ENCODE measurements at regions not wholly inside any gene's neighbourhood (a gene's known extent, or its start where the extent isn't known, plus 50 kb on each side); places are given as distances from the start of the nearest gene placed in this dataset.

GRCh38 chr18:73948084-73948483, 199.6 kb downstream of the FBXO15 start:
- 47 to 61% methylated on average over 4 of the region's 4 CpGs for WGBS, 2 donors

GRCh38 chr18:73947180-73947921, 200.3 kb downstream of the FBXO15 start:
- Histone ChIP-seq H3K4me3 (ENCODE audit: low read depth in 1 of 2, low read length in 2 of 2) (no peak overlapping the region), H3K4me1 (ENCODE audit: control insufficient read depth in 2 of 2, insufficient read depth in 2 of 2, low read length in 1 of 2) (no peaks in the 10 kb centered on the region), H3K9me3 (ENCODE audit: control insufficient read depth in 2 of 2, insufficient read depth in 1 of 2, low read depth in 1 of 2, low read length in 1 of 2) (peaks cover 0 to 3% of the 10 kb centered on the region in 2 donors), H3K27me3 (ENCODE audit: control insufficient read depth in 1 of 2, insufficient read depth in 2 of 2, low read length in 2 of 2) (no peaks in the 10 kb centered on the region), H3K27ac (ENCODE audit: low read depth in 2 of 2, low read length in 1 of 2) (no peak overlapping the region), H3K36me3 (ENCODE audit: control insufficient read depth in 2 of 2, insufficient read depth in 2 of 2, low read length in 1 of 2) (no peaks in the 10 kb centered on the region)
- 73 to 76% methylated on average over 6 of the region's 6 CpGs for WGBS, 2 donors

More at GRCh38 chr18:73948084-73948483, 199.6 kb downstream of the FBXO15 start:
- Histone ChIP-seq H3K4me1 (ENCODE audit: control insufficient read depth in 2 of 2, insufficient read depth in 2 of 2, low read length in 1 of 2) (no peaks in the 10 kb centered on the region), H3K9me3 (ENCODE audit: control insufficient read depth in 2 of 2, insufficient read depth in 1 of 2, low read depth in 1 of 2, low read length in 1 of 2) (peaks cover 0 to 3% of the 10 kb centered on the region in 2 donors), H3K4me3 (ENCODE audit: low read depth in 1 of 2, low read length in 2 of 2) (no peak overlapping the region), H3K27me3 (ENCODE audit: control insufficient read depth in 1 of 2, insufficient read depth in 2 of 2, low read length in 2 of 2) (no peaks in the 10 kb centered on the region), H3K27ac (ENCODE audit: low read depth in 2 of 2, low read length in 1 of 2) (no peak overlapping the region), H3K36me3 (ENCODE audit: control insufficient read depth in 2 of 2, insufficient read depth in 2 of 2, low read length in 1 of 2) (no peaks in the 10 kb centered on the region)

- no peak overlapping the region for H3K4me3 ChIP-seq (ENCODE audit: low read depth in 1 of 2, low read length in 2 of 2)
- H3K36me3 ChIP-seq (ENCODE audit: control insufficient read depth in 2 of 2, insufficient read depth in 2 of 2, low read length in 1 of 2), result no peaks in the 10 kb centered on the region
- H3K27ac ChIP-seq (ENCODE audit: low read depth in 2 of 2, low read length in 1 of 2), result no peak overlapping the region
- 85 to 86% methylated on average over 3 of the region's 3 CpGs for WGBS, 2 donors
- no peaks in the 10 kb centered on the region for H3K4me1 ChIP-seq (ENCODE audit: control insufficient read depth in 2 of 2, insufficient read depth in 2 of 2, low read length in 1 of 2)
- peaks cover 0 to 3% of the 10 kb centered on the region in 2 donors for H3K9me3 ChIP-seq (ENCODE audit: control insufficient read depth in 2 of 2, insufficient read depth in 1 of 2, low read depth in 1 of 2, low read length in 1 of 2)
- H3K27me3 ChIP-seq (ENCODE audit: control insufficient read depth in 1 of 2, insufficient read depth in 2 of 2, low read length in 2 of 2), result no peaks in the 10 kb centered on the region
Observed at GRCh38 chr18:73945130-73945792, 202.4 kb downstream of the FBXO15 start.

- Histone ChIP-seq H3K27me3 (ENCODE audit: control insufficient read depth in 1 of 2, insufficient read depth in 2 of 2, low read length in 2 of 2) (no peaks in the 10 kb centered on the region), H3K36me3 (ENCODE audit: control insufficient read depth in 2 of 2, insufficient read depth in 2 of 2, low read length in 1 of 2) (no peaks in the 10 kb centered on the region), H3K4me1 (ENCODE audit: control insufficient read depth in 2 of 2, insufficient read depth in 2 of 2, low read length in 1 of 2) (no peaks in the 10 kb centered on the region), H3K4me3 (ENCODE audit: low read depth in 1 of 2, low read length in 2 of 2) (no peak overlapping the region), H3K9me3 (ENCODE audit: control insufficient read depth in 2 of 2, insufficient read depth in 1 of 2, low read depth in 1 of 2, low read length in 1 of 2) (peaks cover 0 to 3% of the 10 kb centered on the region in 2 donors), H3K27ac (ENCODE audit: low read depth in 2 of 2, low read length in 1 of 2) (no peak overlapping the region)
- 56 to 59% methylated on average over 1 of the region's 1 CpG for WGBS, 2 donors
Observed at GRCh38 chr18:73944715-73945114, 202.9 kb downstream of the FBXO15 start.

GRCh38 chr18:73943763-73944162, 203.9 kb downstream of the FBXO15 start:
- H3K27ac ChIP-seq (ENCODE audit: low read depth in 2 of 2, low read length in 1 of 2), result no peak overlapping the region
- whole genome bisulfite sequencing, 2 donors, result 73 to 83% methylated on average over 9 of the region's 9 CpGs
- H3K4me1 ChIP-seq (ENCODE audit: control insufficient read depth in 2 of 2, insufficient read depth in 2 of 2, low read length in 1 of 2), result no peaks in the 10 kb centered on the region

GRCh38 chr18:73942956-73943355, 204.7 kb downstream of the FBXO15 start:
- Histone ChIP-seq H3K27me3 (ENCODE audit: control insufficient read depth in 1 of 2, insufficient read depth in 2 of 2, low read length in 2 of 2) (no peaks in the 10 kb centered on the region), H3K4me1 (ENCODE audit: control insufficient read depth in 2 of 2, insufficient read depth in 2 of 2, low read length in 1 of 2) (no peaks in the 10 kb centered on the region)
- WGBS, 2 donors, result 65 to 68% methylated on average over 4 of the region's 4 CpGs

More at GRCh38 chr18:73943763-73944162, 203.9 kb downstream of the FBXO15 start:
- no peaks in the 10 kb centered on the region for H3K36me3 ChIP-seq (ENCODE audit: control insufficient read depth in 2 of 2, insufficient read depth in 2 of 2, low read length in 1 of 2)
- no peak overlapping the region for H3K4me3 ChIP-seq (ENCODE audit: low read depth in 1 of 2, low read length in 2 of 2)
- H3K27me3 ChIP-seq (ENCODE audit: control insufficient read depth in 1 of 2, insufficient read depth in 2 of 2, low read length in 2 of 2), result no peaks in the 10 kb centered on the region
- peaks cover 0 to 3% of the 10 kb centered on the region in 2 donors for H3K9me3 ChIP-seq (ENCODE audit: control insufficient read depth in 2 of 2, insufficient read depth in 1 of 2, low read depth in 1 of 2, low read length in 1 of 2)

GRCh38 chr18:73942081-73942625, 205.5 kb downstream of the FBXO15 start:
- 75 to 81% methylated on average over 8 of the region's 8 CpGs for WGBS, 2 donors
- no peaks in the 10 kb centered on the region for H3K4me1 ChIP-seq (ENCODE audit: control insufficient read depth in 2 of 2, insufficient read depth in 2 of 2, low read length in 1 of 2)

More at GRCh38 chr18:73942956-73943355, 204.7 kb downstream of the FBXO15 start:
- H3K27ac ChIP-seq (ENCODE audit: low read depth in 2 of 2, low read length in 1 of 2), result no peak overlapping the region
- H3K9me3 ChIP-seq (ENCODE audit: control insufficient read depth in 2 of 2, insufficient read depth in 1 of 2, low read depth in 1 of 2, low read length in 1 of 2), result peaks cover 3 to 4% of the 10 kb centered on the region in 2 donors
- no peaks in the 10 kb centered on the region for H3K36me3 ChIP-seq (ENCODE audit: control insufficient read depth in 2 of 2, insufficient read depth in 2 of 2, low read length in 1 of 2)
- H3K4me3 ChIP-seq (ENCODE audit: low read depth in 1 of 2, low read length in 2 of 2), result no peak overlapping the region

GRCh38 chr18:73940721-73941120, 206.9 kb downstream of the FBXO15 start:
- 57 to 61% methylated on average over 8 of the region's 8 CpGs for WGBS, 2 donors
- no peaks in the 10 kb centered on the region for H3K4me1 ChIP-seq (ENCODE audit: control insufficient read depth in 2 of 2, insufficient read depth in 2 of 2, low read length in 1 of 2)
- no peak overlapping the region for H3K27ac ChIP-seq (ENCODE audit: low read depth in 2 of 2, low read length in 1 of 2)
- H3K27me3 ChIP-seq (ENCODE audit: control insufficient read depth in 1 of 2, insufficient read depth in 2 of 2, low read length in 2 of 2), result no peaks in the 10 kb centered on the region
- H3K36me3 ChIP-seq (ENCODE audit: control insufficient read depth in 2 of 2, insufficient read depth in 2 of 2, low read length in 1 of 2), result no peaks in the 10 kb centered on the region
- peaks cover 2 to 4% of the 10 kb centered on the region in 2 donors for H3K9me3 ChIP-seq (ENCODE audit: control insufficient read depth in 2 of 2, insufficient read depth in 1 of 2, low read depth in 1 of 2, low read length in 1 of 2)
- H3K4me3 ChIP-seq (ENCODE audit: low read depth in 1 of 2, low read length in 2 of 2), result no peak overlapping the region

More at GRCh38 chr18:73942081-73942625, 205.5 kb downstream of the FBXO15 start:
- Histone ChIP-seq H3K4me3 (ENCODE audit: low read depth in 1 of 2, low read length in 2 of 2) (no peak overlapping the region), H3K9me3 (ENCODE audit: control insufficient read depth in 2 of 2, insufficient read depth in 1 of 2, low read depth in 1 of 2, low read length in 1 of 2) (peaks cover 3 to 4% of the 10 kb centered on the region in 2 donors), H3K27ac (ENCODE audit: low read depth in 2 of 2, low read length in 1 of 2) (no peak overlapping the region), H3K36me3 (ENCODE audit: control insufficient read depth in 2 of 2, insufficient read depth in 2 of 2, low read length in 1 of 2) (no peaks in the 10 kb centered on the region), H3K27me3 (ENCODE audit: control insufficient read depth in 1 of 2, insufficient read depth in 2 of 2, low read length in 2 of 2) (no peaks in the 10 kb centered on the region)

- Histone ChIP-seq H3K4me3 (ENCODE audit: low read depth in 1 of 2, low read length in 2 of 2) (no peak overlapping the region), H3K27me3 (ENCODE audit: control insufficient read depth in 1 of 2, insufficient read depth in 2 of 2, low read length in 2 of 2) (no peaks in the 10 kb centered on the region), H3K4me1 (ENCODE audit: control insufficient read depth in 2 of 2, insufficient read depth in 2 of 2, low read length in 1 of 2) (no peaks in the 10 kb centered on the region), H3K27ac (ENCODE audit: low read depth in 2 of 2, low read length in 1 of 2) (no peak overlapping the region), H3K36me3 (ENCODE audit: control insufficient read depth in 2 of 2, insufficient read depth in 2 of 2, low read length in 1 of 2) (no peaks in the 10 kb centered on the region), H3K9me3 (ENCODE audit: control insufficient read depth in 2 of 2, insufficient read depth in 1 of 2, low read depth in 1 of 2, low read length in 1 of 2) (peaks cover 0 to 4% of the 10 kb centered on the region in 2 donors)
- WGBS, 2 donors, result 79 to 84% methylated on average over 5 of the region's 5 CpGs
Observed at GRCh38 chr18:73939391-73939790, 208.2 kb downstream of the FBXO15 start.
